GM21717 (cell line): ENCODE measurements at regions not wholly inside any gene's neighbourhood (a gene's known extent, or its start where the extent isn't known, plus 50 kb on each side); places are given as distances from the start of the nearest gene placed in this dataset.
"Not testable (repeated sequence)": the region's sequence is repeated elsewhere in the genome, so short reads cannot be mapped to it uniquely, and the experiment has no call there.

ENCODE experiments used
- ATAC-seq: cut with Tn5 transposase; IDR thresholded peaks from one replicate; pipeline ENCODE4 v1.9.1; 2021; ENCODE audit warnings: mild to moderate bottlenecking, moderate library complexity; ENCODE audit not compliant: unreplicated experiment

DNA sequence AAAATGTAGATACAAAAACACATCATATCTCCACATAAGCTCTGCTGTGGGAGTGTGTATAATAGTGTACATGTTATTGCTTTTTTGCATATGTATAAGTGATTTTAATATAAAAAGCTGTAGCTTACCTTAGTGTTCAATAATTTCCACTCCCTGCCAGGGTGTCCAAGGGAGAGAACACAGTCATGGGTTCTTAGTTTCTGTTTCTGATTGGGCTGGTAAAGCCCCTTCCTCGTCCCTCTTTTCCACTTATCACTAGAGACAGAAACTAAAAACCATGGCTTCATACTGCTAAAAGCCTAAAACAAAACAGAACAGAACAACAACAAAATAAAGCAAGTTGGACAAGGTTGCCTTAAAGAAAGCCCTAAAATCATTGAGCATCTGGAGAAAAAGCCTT is 74.4 kb upstream of the S1PR3 start:
- ATAC-seq = no peak

- no peak for ATAC-seq
Observed at GRCh38 chr9:88917375-88917774, 73.9 kb upstream of the S1PR3 start.

DNA sequence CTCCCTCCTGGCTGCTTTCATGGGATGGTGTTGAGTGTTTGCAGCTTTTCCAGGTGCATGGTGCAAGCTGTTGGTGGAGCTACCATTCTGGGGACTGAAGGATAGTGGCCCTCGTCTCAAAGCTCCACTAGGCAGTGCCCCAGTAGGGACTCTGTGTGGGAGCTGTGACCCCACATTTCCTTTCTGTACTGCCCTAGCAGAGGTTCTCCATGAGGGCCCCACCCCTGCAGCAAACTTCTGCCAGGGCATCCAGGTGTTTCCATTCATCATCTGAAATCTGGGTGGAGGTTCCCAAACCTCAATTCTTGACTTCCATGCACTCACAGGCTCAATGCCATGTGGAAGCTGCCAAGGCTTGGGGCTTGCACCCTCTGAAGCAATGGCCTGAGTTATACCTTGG is 72.7 kb upstream of the S1PR3 start:
- not testable (repeated sequence) for ATAC-seq

- no peak for ATAC-seq
Observed at GRCh38 chr9:88920645-88921044, 70.6 kb upstream of the S1PR3 start.

DNA sequence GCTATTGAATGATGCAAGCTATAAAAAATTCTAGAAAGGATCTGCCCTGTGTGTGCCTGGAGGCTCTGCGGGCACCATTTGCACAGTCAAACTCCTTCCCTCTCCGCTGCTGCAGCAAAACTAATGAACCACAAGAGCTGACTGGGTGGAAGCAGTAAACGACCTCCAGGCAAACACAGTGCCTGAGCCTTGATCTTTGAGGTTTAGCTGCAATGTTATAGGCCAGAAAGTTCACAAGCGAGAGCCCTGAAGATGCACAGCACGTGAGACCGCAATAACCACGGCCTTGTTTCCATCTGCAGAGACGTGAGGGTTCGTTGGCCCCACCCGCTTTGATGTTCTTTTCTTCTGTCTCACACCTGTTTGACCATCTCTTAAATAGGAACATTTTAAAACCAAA is 69.2 kb upstream of the S1PR3 start:
- no peak for ATAC-seq

GRCh38 chr9:88923092-88923491 is 68.2 kb upstream of the S1PR3 start:
- no peak for ATAC-seq

- no peak for ATAC-seq
Observed at GRCh38 chr9:88923653-88924288, 67.5 kb upstream of the S1PR3 start.

DNA sequence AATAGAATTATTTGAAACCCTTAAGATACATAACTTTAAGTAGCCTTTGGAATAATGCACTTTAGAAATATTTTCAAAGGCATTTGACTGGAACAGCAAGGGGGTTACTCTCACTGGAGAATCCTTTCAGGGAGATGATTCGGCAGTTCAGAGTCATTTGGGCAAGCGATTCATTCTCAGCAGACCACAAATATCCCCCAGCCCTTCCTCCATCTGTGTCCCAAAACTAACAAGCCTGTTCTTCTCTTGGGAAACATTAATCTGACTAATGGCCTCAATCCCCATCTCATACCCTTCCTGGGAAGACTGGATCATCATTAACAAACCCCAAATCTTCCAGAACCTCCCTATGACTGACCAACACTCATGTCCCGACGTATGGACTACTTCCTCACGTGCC is 65.8 kb upstream of the S1PR3 start:
- ATAC-seq = no peak

DNA sequence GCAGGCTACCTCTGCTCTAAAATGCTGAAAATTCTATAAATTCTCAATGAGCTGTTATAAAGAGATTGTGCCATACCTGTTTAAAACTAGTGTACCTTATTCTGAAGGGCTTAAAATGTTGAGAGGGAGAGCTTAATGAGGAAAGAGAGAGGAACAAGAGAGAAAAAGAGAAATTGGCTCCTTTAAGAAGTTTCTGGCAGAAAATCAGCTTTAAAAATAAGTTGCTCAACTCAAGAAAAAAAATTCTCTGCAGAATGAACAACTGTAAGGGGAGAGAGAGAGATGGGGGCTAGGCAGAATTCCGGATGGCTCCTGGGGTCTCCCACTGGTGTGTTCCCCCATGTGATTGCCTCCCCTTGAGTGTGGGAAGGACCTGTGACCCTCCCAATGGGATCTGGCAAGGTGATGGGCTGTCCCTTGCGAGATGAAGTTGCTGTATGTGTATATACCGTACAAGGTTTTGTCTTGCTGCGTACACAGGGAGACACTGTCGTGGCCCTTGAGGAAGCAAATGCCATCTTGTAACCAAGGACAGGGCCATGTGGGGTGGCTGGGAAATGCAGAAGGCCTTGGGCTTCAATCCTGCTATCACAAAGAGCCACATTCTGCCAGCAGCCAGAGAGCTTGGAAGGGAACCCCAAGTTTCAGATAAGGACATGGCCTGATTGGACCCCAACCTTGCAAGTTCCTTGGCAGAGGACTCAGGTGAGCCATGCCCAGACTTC is 64.3 kb upstream of the S1PR3 start:
- ATAC-seq = no peak

DNA sequence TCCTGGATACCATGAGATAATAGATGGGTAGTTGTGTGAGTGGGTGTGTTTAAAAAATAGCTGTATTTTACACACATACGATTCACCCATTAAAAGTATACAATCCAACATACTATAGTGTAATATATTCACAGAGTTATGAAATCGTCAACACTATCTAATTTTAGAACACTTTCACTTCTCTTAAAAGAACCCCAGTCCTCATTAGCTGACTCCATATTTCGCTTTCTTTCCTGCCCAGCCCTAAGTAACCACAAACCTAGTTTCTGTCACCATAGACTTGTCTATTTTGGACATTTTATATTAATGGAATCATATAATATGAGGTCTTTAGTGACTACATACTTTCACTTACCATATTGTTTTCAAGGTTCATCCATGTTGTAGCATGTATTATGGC is 63.8 kb upstream of the S1PR3 start:
- ATAC-seq = no peak

DNA sequence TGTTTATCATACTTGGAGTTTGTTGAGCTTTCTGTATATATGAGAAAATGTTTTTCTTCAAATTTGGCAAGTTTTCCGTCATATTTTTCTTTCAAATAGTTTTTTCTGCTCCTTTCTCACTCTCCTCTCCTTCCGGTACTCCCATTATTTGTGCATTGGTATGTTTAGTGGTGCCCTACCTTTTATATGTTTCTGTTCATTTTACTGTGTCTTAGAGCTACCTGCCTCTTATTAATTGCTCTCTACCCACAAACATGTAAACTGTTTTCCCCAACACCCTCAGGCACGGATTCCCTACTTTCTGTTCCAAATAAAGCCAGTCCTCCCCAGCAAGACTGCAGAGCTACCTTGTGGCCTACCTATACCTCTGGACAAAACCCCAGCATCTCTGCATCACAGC is 60.6 kb upstream of the S1PR3 start:
- ATAC-seq = no peak

DNA sequence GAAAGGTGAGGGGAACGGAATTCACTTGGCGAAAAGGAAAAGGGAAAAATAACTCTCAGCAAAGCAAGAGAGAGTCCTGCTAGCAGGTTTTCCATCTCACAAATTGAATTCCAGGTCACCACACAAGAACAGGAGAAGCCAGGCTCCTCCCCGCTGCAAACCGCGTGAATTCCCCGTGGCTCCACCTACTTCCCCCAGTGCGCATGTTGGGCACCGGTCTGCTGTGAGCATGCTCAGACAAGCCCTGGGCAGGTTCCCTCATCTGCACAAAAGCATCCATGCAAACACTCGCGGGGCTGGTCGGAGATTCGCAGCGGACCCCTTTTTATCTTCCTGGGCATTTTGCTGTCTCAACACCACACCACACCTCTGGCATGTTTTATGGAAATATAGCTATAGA is 58.5 kb upstream of the S1PR3 start:
- ATAC-seq = no peak

DNA sequence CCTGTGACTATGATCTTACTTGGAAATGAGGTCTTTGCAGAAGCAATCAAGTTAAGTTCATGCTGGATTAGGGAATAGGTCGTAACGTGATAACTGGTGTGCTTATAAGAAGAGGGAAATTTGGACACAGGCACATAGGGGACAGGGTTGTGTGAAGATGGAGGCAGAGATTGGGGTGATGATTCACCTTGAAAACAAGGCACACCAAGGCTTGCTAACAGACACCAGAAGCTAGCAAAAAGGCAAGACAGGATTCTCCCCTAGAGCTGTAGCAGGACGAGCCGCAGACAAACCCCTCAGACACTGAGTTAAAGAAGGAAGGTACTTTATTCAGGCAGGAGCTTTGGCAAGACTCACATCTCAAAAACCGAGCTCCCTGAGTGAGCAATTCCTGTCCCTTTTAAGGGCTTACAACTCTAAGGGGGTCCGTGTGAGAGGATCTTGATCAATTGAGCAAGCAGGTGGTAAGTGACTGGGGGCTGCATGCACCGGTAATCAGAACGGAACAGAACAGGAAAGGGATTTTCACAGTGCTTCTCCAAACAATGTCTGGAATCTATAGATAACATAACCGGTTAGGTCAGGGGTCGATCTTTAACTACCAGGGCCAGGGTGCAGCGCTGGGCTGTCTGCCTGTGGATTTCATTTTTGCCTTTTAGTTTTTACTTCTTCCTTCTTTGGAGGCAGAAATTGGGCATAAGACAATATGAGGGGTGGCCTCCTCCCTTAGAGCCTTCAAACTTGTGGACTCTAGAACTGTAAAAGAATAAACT is 57.5 kb upstream of the S1PR3 start:
- ATAC-seq = no peak

DNA sequence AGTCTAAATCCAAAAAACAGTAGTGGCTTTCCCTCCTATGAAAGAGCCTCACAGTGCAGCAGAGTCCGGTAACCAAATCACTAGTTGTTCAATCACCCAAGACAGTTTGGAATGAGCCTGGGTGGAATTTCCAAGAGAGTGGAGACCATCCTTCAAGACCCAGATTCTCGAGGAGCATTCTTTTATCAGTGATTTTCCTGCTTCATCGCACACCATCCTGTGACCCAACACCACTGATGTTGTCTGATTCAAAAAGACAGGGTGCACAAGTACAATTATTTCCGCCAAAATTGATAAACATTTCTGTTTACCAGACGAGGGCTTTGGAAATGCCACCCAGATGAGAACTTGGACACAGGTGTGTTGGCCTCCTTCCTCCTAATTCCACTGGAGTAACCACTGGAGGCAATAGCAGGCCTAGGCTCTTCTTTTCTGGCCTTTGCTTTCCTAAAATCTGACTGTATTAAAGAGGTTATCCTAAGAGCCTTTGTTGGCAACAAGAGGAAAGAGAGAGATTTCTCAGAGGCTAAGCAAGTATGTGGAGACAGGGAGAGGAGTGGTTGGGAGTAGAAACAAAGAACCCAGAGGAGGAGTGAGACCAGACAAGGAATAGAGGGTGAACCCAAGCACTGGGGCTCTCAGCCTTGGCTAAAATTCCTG is 56.3 kb upstream of the S1PR3 start:
- no peak for ATAC-seq

DNA sequence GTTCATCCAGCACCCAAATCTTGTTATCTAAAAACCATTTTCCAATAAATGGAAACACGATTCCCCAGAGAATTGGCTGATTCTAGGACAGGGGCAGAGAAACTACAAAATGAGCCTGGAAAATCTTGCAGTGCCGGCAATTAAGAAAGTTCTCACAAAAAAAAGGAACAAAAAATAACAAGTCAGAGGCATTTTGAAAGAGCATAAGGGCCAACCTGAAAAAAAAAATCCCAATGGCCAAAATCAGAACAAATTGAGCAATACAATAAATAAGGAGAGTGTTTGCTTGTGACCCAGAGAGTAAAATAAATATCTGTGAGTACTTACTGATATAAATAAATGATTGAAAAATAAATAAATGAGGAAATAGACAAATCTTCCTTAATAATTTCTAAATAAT is 55.1 kb upstream of the S1PR3 start:
- no peak for ATAC-seq

DNA sequence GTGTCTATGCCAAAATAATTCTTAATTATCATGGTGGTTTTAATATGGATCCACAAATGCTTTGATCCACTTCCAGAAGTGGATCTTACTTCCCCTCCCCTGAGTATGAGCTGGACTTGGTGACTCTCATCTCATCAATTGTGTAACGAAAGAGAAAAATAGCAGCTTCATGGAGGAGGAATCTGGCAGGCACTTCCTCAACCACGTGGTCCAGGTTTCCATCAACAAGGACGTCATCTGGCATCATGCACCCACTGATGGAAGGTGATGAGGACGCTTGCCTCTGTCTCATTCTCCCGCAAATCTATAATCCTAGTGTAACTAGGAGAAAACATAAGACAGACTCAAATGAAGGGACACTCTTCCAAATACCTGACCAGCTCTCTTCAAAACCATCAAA is 54.6 kb upstream of the S1PR3 start:
- ATAC-seq = no peak

DNA sequence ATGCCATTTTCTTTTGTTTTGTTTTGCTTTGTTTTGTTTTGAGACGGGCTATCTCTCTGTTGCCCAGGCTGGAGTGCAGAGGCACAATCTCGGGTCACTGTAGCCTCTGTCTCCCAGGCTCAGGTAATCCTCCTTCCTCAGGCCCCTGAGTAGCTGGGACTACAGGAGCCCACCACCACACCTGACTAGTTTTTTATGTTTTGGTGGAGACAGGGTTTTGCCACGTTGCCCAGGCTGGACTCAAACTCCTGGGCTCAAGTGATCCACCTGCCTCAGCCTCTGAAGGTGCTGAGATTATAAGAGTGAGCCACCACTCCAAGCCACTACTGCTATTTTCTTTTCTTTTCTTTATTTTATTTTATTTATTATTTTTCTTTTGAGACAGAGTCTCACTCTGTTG is 54.0 kb upstream of the S1PR3 start:
- ATAC-seq = no peak

- ATAC-seq = no peak
Observed at GRCh38 chr9:88938189-88938588, 53.1 kb upstream of the S1PR3 start.
